NCI-H446 treated with DMSO at 0.1 percent for 48 hours (cell line): ENCODE measurements at regions not wholly inside any gene's neighbourhood (a gene's known extent, or its start where the extent isn't known, plus 50 kb on each side); places are given as distances from the start of the nearest gene placed in this dataset.

Experiments used
- DNase-seq: peaks from one replicate; lab custom pipeline; 2025; lab: John Stamatoyannopoulos, UW

DNA sequence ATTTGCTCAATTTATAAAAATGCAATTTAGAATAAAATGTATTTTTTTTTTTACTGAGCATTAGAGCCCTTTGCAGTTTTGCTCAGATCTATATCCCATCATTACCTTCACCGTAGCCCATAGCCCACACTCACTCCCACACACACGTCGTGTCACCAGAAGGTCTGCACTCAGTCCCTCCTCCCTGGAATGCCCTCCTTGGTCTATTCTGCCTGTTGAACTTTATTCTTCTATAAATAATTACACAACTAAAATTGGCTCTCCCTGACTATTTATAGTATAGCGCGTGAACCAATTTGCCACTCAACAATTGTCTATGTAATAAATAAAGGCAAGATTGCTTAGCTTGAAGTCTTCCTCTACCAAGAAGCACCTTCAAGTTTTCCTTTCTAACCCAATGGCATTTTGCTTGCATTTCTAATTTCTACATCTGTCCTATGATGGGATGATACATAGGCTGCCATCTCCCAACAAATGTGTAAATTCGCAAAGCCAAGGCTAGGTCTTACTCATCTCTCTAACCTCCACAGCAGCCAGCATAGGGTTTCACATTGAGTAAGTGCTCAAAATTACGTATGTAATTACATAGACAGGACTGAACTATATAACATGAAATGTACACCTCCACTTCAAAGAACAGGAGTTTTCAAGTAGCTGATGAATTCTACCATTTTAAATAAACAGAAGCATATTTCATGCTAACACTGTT is 172.0 kb upstream of the HES1 start:
- DNase-seq = no peak

DNA sequence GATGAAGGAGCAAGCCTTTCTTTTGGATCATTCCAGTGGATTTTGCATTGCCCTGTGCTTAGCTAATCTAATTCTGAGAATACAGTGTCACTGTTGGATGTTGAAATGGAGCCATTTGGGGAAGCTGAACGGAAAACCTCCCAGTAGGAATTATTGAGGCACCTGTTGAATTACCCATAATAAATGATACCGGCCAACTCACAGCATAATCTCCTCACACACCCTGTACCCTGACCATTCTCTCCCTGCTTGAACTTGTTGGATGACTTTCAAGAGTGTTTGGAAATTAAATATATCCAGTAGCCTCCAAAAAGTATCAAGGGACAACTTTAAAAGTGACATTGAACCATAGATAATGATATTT is 171.4 kb upstream of the HES1 start:
- no peak for DNase-seq

DNA sequence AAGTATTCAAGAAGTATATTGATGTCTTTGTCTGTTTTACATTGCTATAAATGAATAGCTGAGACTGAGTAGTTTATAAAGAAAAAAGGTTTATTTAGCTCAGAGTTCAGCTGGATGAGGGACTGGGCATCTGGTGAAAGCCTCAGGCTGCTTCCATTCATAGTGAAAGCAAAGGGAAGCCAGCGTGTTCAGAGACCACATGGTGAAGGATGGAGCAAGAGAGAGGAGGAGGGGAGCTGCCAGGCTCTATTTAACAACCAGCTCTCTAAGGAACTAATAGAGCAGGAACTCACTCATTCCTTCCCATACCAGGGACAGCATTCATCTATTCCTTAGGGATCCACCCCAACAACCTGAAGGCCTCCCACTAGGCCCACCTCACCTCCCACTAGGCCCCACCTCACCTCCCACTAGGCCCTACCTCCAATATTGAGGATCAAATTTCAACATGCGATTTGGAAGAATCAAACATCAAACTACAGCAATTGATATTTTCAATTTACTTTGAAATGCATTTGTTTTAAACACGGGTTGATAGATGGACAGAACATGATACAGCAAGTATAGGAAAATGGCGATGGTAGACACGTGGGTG is 167.5 kb upstream of the HES1 start:
- DNase-seq = no peak

DNA sequence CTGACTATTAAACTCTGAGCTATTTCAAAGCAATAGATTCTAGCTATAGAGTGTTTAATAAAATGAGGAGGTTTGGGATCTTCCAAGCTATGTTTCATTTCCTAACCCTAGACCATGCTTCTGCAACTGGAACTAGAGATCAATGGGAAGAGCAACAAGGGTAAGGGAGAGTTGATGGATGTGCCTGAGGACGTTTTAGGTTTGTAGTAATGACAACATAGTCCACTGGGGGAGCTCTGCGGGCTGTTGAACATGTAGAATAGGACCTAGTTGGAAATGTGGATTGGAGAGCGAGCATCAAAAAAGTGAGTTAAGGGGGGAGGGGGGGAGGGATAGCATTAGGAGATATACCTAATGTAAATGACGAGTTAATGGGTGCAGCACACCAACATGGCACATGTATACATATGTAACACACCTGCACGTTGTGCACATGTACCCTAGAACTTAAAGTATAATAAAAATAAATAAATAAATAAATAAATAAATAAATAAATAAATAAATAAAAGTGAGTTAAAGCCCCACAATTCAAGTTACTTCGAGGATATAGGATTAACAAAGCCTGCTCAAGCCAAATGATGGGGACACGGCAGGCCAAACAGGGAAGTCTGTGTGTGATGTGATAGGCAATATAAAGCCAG is 165.7 kb upstream of the HES1 start:
- peak; percentile 2 for DNase-seq

DNA sequence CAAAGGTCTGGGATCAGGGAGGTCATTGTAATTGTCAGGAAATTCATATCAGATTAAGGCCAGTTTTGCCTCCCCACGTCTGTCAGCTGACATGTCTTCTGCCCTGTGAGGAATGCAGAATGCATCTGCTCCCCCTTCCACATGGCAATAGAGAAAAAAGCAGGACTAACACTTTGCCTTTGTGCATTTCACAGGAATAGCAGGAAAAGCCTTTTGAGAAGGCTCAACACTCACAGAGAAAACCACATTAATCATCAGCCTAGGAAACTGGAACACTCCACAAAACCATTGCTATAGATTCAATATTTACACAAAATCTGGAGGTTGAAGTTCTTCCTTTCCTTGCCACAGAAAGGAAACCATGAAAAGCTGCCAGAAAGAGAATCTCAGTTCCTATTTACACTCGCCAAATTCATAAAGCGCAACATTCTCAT is 165.2 kb upstream of the HES1 start:
- DNase-seq = no peak

DNA sequence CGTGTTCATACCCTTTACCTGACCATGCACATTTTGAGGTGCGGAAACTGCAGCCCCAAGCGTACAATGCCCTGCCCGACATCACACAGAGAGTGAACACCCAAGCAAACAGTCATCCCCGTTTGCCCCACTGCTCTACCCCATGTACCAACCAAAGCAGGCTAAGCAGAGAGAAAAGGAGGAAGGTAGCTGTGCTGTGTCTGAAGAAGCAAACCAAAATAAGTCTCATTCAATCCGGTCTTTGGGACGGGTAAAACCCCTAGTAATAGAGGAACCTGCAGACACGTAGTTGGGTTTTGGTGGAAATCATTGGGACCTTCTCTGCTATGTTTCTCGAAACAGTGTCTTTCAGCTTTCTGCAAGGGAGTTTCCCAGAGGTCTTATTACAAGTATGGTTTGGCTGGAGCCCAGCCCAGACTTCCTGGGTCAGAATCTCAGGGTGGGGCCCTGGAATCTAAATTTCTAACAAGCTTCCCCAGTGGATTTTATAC is 164.6 kb upstream of the HES1 start:
- no peak for DNase-seq

DNA sequence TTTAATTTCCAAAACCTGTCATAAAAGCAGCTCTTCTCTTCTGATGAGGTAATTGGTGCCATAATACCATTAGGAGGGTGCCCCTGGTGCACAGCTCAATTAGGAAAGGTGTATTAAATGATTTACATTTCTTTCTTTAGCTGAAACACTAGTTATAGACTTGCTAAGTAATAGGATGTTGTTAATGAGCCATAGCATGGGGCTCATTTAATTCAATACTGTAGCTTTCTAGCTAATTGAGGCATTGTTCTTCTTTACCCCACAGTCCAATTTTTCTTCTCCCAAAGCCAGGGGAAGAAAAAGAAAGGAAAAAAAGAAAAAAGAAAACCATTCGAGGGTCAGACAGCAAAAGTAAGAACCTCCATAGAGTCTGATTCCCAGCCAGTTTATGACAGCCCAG is 164.0 kb upstream of the HES1 start:
- no peak for DNase-seq

DNA sequence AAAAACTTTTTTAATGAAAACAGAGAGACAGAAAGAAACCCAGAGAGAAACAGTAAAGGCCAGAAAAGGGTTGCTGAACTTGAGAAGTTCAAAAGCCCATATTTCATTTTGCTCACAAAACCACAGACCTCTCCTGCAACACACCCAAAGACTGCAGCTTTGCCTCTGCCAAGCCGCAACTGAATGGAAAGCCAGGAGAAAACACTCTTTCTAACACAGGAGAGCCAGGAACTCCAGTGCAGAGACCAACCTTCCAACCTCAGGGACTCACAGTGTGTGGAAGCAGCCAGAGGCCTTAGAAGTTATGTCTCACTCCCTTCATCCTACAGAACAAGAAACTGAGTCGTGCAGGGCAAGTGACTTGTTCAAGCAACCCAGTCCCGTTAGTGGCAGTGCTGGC is 163.1 kb upstream of the HES1 start:
- no peak for DNase-seq

DNA sequence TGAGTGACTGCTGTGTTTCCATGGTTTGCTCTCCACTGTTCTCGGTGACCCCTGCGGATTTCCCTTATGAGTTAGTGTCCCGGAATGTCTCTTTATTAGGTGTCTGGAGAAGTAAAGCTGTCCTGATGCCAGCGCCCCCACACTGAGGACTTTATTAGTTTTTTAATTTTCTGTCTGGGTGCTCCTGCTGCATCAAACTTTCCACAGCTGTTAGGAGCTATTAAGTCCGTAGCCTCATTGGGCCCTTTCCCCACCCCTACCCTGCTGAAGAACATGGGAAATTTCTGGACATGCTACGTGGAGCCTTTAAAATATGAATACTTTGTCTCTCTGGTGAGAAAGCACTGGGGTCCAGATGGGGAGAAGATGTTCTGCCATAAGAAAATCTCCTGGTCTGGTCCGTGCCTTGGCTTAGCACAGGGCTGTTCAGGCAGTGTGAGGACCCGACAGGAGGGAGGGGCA is 161.7 kb upstream of the HES1 start:
- no peak for DNase-seq

DNA sequence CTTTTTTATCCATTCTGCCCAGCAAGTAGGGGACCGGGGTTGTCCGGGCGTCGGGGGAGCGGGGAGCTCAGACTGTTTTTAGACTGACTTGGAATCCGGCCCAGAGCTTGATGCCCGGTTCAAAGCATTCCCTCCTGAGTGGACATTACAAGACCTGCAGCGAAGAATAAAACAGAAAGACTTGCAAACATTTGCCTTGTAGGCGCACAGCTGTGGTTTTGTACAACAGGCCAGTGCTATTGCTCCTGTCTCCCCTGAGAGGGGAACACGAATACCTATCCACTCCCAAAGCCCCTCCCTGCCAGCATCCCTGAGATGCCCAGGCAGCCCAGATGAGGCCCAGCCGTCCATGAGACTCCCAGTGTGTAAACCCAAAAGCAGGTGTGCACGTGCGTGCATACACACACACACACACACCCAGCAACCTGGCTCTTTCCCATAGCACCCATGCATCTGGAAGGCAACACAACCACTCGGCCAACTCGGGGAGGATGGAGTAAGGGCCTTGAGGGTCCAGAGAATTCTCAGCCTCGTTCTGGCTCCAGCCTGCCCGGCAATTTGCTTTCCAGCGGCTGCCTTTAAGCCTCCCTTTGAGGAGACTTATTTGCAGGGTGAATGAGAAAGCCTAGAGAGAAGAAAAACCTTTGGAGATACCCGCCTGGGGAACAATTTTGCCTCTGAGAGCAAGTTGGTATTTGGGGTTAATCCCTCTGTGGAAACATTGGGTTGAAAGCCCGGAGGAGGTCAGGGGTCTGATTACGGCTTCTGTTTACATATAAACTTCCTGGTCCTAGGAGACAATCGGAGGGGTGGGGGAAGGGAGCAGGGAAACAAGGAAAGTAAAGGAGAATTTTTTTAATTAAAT is 161.0 kb upstream of the HES1 start:
- no peak for DNase-seq

DNA sequence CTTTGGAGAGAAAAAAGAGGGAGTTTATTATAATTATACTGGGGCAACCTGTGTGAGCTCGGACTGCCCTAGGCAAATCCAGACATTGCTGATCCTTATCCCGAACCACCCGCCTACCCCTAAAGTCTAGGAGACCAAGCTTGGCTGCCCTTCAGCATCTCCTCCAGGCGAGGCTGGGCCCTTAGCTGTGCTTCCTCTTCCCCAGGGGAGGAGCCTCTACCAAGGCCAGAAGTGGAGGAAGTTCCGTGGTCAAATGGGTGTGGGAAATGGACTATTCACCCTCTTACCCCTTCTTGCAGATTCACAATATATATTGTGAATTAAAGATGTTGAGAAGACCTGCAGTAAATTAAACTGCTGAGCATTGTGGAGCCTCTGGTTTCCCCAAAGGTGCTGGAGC is 158.3 kb upstream of the HES1 start:
- no peak for DNase-seq

DNA sequence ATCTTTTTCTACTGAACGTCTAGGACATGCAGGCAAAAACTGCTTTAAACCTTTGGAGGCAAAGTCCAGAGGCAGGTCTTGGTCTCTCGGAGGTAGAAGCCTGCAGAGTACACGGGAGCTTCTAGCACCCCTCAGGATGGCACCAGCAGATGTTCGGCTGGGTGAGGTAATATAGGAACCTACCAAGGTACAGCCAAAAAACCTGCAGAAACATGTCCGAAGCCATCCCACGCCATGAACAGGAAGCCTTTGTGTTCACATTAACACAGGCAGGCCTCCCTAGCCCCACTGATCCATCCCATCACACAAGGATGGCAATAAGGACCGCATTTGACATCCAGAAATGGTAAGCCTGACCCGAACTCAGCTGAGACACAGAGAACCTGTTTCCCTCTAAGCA is 157.9 kb upstream of the HES1 start:
- no peak for DNase-seq

DNA sequence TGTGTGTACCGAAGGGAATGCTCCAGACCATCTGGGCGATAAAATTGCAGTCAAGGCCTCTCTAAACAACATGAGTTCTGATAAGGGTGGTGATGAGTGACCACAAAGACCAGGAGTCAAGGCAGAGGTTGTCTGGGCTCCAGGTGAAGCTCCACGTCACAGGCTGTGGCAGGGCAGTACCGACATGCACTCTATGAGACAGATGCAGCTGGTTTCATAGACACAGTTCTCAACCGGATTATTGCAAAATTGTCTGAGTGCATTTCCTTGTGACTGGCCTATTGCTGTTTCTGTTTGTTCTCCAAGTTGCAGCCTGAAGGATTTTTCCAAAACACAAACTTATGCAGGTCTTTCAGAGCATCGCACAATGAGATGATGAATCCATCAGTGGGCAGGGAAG is 157.5 kb upstream of the HES1 start:
- DNase-seq = no peak

DNA sequence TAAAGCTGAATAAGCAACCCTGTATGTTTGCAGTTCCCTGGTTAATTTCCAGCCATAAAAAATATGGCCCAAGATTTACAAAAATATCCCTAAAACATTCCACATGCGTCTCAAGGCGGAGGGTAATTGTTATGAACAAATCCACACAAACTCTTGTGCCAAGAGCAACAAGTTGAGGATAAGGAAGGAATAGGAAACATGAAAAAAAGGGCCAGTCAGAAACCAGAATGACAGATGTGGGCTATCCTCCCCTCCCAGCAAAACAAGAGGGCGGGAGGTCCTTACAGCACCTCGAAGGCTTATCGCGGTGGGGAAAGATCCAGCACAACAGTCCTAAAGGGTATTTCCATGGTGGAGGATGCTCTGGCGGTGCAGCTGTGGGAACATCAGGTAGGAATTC is 155.6 kb upstream of the HES1 start:
- no peak for DNase-seq

DNA sequence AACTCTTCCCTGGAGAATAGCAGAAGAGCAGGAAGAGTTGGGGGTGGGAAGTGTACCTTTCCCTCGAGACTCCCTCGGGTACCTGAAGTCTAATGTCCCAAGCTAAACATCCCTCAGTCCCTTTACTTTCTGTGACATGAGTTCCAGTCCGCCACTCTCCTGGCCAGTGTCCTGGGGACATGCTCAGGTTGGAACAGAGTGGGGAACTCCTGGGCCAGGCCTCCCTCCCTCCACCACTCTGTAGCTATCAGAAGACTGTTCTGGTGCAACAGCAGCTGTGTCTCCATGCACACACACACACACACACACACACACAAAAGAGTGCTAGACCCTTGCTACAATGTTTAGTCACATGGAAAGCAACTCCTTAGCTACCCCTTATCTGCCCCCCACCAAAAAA is 155.0 kb upstream of the HES1 start:
- no peak for DNase-seq

DNA sequence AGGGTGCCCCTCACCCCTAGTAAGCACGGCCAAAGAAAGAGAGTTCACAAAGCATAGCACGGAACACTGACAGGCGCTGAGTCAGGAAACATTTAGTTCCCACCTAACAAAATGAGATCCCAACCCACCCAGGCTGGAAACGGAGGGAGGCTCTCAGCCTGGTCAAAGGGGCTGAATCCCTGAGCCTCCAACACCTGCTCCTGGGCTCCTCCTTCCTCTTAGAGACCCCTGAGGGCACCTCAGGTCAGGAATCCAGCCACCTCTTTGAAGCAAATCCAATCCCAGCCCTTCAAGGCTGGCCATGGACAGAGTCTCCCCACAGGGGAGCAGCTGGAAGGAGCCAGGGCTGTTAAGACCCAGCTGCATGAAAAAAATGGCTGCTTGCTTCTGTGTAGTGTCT is 154.4 kb upstream of the HES1 start:
- no peak for DNase-seq

DNA sequence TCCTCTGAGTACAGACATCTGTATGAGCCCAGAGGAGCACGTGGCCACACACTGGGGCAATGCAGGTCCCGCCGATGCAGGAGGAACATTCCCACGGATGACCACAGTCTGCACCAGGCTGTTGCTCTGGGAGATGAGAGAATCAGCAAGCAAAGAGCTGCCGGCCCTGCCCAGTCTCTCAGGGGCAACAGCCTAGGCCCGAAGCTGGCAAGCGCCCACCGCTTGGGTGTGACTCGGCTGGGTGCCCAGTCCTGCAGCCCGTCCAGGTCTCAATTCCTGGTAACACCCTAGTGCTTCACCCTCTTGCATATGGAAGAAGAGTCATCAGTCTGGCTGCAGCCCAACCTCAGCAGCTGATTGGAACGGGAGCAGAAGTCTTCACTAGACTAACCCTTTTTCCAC is 153.7 kb upstream of the HES1 start:
- DNase-seq = peak; percentile 74

DNA sequence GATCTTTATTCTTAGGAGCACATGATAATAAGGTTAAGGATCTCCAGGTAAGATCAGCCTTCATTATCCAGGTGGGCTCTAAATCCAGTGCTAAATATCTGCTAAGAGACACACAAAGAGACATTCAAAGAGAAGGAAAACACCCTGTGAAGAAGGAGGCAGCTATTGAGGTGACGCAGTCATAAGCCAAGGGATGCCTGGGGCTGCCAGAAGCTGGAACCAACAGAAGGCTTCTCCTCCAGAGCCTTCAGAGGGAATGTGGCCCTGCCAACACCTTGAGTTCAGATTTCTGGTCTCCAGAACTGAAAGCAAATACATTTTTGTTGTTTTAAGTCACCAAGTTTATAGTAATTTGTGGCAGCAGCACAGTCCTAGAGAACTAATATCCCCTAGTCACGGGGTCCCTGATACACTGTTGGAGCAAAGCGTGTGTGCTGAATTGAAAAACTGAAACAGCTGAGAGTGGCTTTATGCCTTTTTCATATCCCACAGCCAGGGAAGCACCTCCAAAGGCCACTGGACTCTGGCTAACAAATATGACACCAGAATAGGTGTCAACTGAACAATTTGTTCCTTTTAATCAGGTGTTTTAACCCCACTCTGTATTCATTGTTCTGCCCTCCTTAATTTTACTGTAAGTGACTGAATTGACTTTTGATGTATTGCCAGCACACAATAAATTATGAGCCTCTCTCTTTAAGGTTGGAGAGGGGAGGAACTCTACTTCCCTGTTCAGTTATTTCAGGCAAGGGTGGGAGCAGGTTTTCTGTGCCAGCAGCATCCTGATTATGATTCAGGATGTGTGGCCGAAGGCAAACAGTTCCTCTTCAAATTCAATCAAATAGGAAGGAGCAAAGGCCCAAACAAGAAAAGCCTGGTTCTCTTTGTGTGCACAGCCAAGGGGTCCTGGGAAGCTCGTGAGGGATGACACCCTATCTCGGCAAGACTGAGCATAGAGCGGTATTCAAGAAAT is 151.8 kb upstream of the HES1 start:
- peak; percentile 8 for DNase-seq

DNA sequence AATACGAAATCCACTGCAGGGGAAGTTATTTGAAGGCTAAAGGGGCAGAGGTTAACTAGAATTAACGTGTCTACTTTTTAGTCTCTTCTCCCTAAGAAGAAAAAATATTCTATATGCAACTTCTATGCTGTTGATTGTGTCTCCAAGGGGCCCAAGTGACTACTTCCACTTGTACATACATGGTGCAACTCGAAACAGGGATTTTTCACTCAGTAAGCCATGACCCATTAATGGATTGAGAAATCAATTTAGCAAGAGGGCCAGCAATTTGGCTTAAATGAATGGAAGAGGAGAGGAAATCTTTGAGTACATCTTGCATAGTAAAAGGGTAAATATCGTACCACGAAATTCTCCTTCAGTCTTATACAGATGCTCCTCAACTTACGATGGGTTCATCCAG is 151.1 kb upstream of the HES1 start:
- no peak for DNase-seq

DNA sequence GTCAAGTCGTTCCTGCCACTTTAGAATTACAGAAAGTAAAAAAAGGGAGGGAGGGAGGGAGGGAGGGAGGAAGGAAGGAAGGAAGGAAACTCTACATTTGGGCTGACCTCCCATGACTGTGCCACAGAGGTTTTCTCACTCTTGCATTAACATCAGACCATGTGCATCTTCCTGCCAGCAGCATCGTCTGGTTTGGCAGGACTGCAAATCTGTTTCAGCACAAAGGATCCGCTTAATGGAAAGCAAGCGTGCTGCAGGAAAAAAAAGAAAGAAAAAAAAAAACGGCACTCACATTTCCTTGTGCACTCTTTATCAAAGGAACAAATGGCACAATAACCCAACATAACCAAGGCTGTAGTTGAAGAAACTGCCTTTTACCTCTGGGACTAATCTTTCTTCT is 148.8 kb upstream of the HES1 start:
- no peak for DNase-seq

DNA sequence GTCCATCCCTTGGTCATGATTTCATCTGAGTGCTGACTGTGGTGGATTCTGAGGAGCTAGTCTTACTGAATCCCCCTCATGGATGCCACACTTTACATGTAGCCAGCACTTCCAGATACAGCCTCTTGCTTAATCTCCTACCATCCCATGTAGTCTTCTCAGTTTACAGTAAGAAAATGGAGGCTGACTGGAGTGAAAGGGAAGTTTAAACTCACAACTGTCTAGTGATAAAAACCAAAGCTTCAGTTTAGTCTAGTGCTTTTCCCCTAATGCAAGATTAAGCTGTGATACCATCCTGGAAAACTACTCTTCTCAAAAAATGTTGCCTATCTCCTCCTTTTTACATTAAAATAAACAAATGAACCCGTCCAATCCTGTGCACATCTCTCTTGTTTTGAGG is 146.8 kb upstream of the HES1 start:
- no peak for DNase-seq
